Osteoblast (primary cell): ENCODE measurements at regions not wholly inside any gene's neighbourhood (a gene's known extent, or its start where the extent isn't known, plus 50 kb on each side); places are given as distances from the start of the nearest gene placed in this dataset.

Experiments used
- DNase-seq: peaks from one replicate; pipeline ENCODE4 v3.0.0; 2011; ENCODE audit warnings: low spot score, mixed read lengths; ENCODE audit not compliant: insufficient read length; ENCODE audit errors: missing footprints
- H2AFZ ChIP-seq: 2 replicates; pipeline ENCODE4 v1.6.0; 2011; ENCODE audit warnings: mild to moderate bottlenecking, low read length
- H3K27ac ChIP-seq: 2 replicates; pipeline ENCODE4 v1.5.1; 2011; ENCODE audit warnings: mild to moderate bottlenecking, low read depth, low read length, moderate library complexity
- H3K27me3 ChIP-seq: 2 replicates; pipeline ENCODE4 v1.6.0; 2012; ENCODE audit warnings: mild to moderate bottlenecking, control low read depth, inconsistent platforms, low read length, moderate library complexity; ENCODE audit not compliant: insufficient read depth
- H3K36me3 ChIP-seq: 2 replicates; pipeline ENCODE4 v1.5.1; 2011; ENCODE audit warnings: mild to moderate bottlenecking, low read length, control low read depth, moderate library complexity; ENCODE audit not compliant: insufficient read depth
- H3K4me1 ChIP-seq: 2 replicates; pipeline ENCODE4 v1.5.1; 2011; ENCODE audit warnings: mild to moderate bottlenecking, low read length, control low read depth, moderate library complexity; ENCODE audit not compliant: insufficient read depth
- H3K4me2 ChIP-seq: 2 replicates; pipeline ENCODE4 v1.6.0; 2011; ENCODE audit warnings: mild to moderate bottlenecking, low read length; ENCODE audit not compliant: insufficient read depth
- H3K4me3 ChIP-seq: fragments of 200-600 bp; sonication (generic); 3 replicates; pipeline ENCODE4 v1.5.1; 2012; ENCODE audit warnings: mild to moderate bottlenecking, low read length, inconsistent platforms; ENCODE audit not compliant: insufficient read depth
- H3K79me2 ChIP-seq: 2 replicates; pipeline ENCODE4 v1.6.0; 2012; ENCODE audit warnings: mild to moderate bottlenecking, low read length, control low read depth, inconsistent platforms; ENCODE audit not compliant: insufficient read depth
- H3K9me3 ChIP-seq: 2 replicates; pipeline ENCODE4 v1.5.1; 2011; ENCODE audit warnings: low read depth, low read length, control low read depth
- H4K20me1 ChIP-seq: 2 replicates; pipeline ENCODE4 v1.6.0; 2012; ENCODE audit warnings: mild to moderate bottlenecking, low read length, control low read depth; ENCODE audit not compliant: insufficient read depth
- CTCF ChIP-seq: IDR thresholded peaks from 2 replicates; pipeline ENCODE4 v1.5.1; 2011; ENCODE audit warnings: mild to moderate bottlenecking, low read depth, low read length, moderate library complexity; ENCODE audit errors: extremely low read depth

- Histone ChIP-seq H3K36me3 (no peaks in the 10 kb centered on the region), H3K4me2 (no peak overlapping the region), H3K9me3 (no peaks in the 10 kb centered on the region), H3K79me2 (no peaks in the 10 kb centered on the region), H3K4me3 (no peak overlapping the region), H2AFZ (no peak overlapping the region), H3K4me1 (no peaks in the 10 kb centered on the region), H3K27ac (no peak overlapping the region), H3K27me3 (peaks cover 9% of the 10 kb centered on the region), H4K20me1 (no peaks in the 10 kb centered on the region)
- no peak for TF ChIP-seq CTCF
- DNase-seq: peak; percentile 14
These were observed 106.7 kb upstream of the ARL4C start for GRCh38 chr2:234603619-234604018.

GRCh38 chr2:234601213-234601612 is 104.3 kb upstream of the ARL4C start:
- Histone ChIP-seq H3K36me3 (no peaks in the 10 kb centered on the region), H3K4me1 (no peaks in the 10 kb centered on the region), H3K79me2 (no peaks in the 10 kb centered on the region), H2AFZ (no peak overlapping the region), H3K27me3 (peaks cover 9% of the 10 kb centered on the region), H3K9me3 (no peaks in the 10 kb centered on the region), H3K4me3 (no peak overlapping the region), H3K4me2 (no peak overlapping the region), H3K27ac (no peak overlapping the region), H4K20me1 (no peaks in the 10 kb centered on the region)
- no peak for TF ChIP-seq CTCF
- no peak for DNase-seq

GRCh38 chr2:234597576-234597861 is 100.6 kb upstream of the ARL4C start:
- no peak for TF ChIP-seq CTCF
- Histone ChIP-seq H3K9me3 (no peaks in the 10 kb centered on the region), H3K27me3 (peaks cover 3% of the 10 kb centered on the region), H3K4me3 (no peak overlapping the region), H3K36me3 (no peaks in the 10 kb centered on the region), H3K4me1 (no peaks in the 10 kb centered on the region), H3K27ac (no peak overlapping the region), H3K79me2 (no peaks in the 10 kb centered on the region), H2AFZ (no peak overlapping the region), H4K20me1 (no peaks in the 10 kb centered on the region), H3K4me2 (no peak overlapping the region)
- no peak for DNase-seq

GRCh38 chr2:234596696-234597575 is 100.1 kb upstream of the ARL4C start:
- H3K27ac ChIP-seq: no peak overlapping the region
- no peak overlapping the region for H3K4me3 ChIP-seq
- H3K36me3 ChIP-seq: no peaks in the 10 kb centered on the region
- no peak overlapping the region for H2AFZ ChIP-seq
- peak; percentile 14 for DNase-seq
- no peaks in the 10 kb centered on the region for H3K4me1 ChIP-seq
- TF ChIP-seq CTCF: no peak
- peaks cover 8% of the 10 kb centered on the region for H3K27me3 ChIP-seq
- H3K79me2 ChIP-seq: no peaks in the 10 kb centered on the region
- no peak overlapping the region for H3K4me2 ChIP-seq
- no peaks in the 10 kb centered on the region for H3K9me3 ChIP-seq
- H4K20me1 ChIP-seq: no peaks in the 10 kb centered on the region
